PC-9 (cell line): ENCODE measurements at regions not wholly inside any gene's neighbourhood (a gene's known extent, or its start where the extent isn't known, plus 50 kb on each side); places are given as distances from the start of the nearest gene placed in this dataset.

Experiments used
- BruUV-seq: library from RNA; stranded (reverse); fragments of 400-500 nt; replicated peaks from 2 replicates; lab custom pipeline; 2021; lab: Mats Ljungman, UMichigan
- CTCF ChIA-PET: fragments of 300-600 bp; sonication (Branson Sonifier 250); formaldehyde crosslinking; loops from one replicate; lab custom pipeline; 2022; ENCODE audit warnings: antibody characterized with exemption; lab: Charles Lee
- POLR2A ChIA-PET: fragments of 300-600 bp; sonication (Branson Sonifier 250); formaldehyde crosslinking; loops from one replicate; lab custom pipeline; 2022; ENCODE audit warnings: antibody characterized with exemption; ENCODE audit not compliant: unreplicated experiment; lab: Charles Lee
- DNase-seq, 2 experiments: peaks; one replicate each; pipeline versions ENCODE4 v3.0.0 to v3.0.0-alpha.2; 2015 to 2022; ENCODE audit warnings: mixed read lengths in 1 of 2
- H2AFZ ChIP-seq: fragments of 200-600 bp; sonication (generic); 2 replicates; pipeline ENCODE4 v1.8.1; 2017; ENCODE audit warnings: antibody characterized with exemption
- H3F3A ChIP-seq: fragments of 200-600 bp; sonication (generic); 2 replicates; pipeline ENCODE4 v1.8.1; 2017; ENCODE audit warnings: antibody characterized with exemption, mild to moderate bottlenecking, low read depth; ENCODE audit not compliant: insufficient read depth
- H3K27ac ChIP-seq: fragments of 200-600 bp; sonication (generic); 2 replicates; pipeline ENCODE4 v1.6.1; 2016; ENCODE audit warnings: mixed run types
- H3K27me3 ChIP-seq: fragments of 200-600 bp; sonication (generic); 2 replicates; pipeline ENCODE4 v1.6.1; 2016; ENCODE audit warnings: low read depth, mixed run types; ENCODE audit not compliant: insufficient read depth
- H3K36me3 ChIP-seq: fragments of 200-600 bp; sonication (generic); 2 replicates; pipeline ENCODE4 v1.6.1; 2016; ENCODE audit warnings: low read depth, mixed run types
- H3K4me1 ChIP-seq: fragments of 200-600 bp; sonication (generic); replicated peaks from 2 replicates; pipeline ENCODE4 v1.6.1; 2016; ENCODE audit warnings: mixed run types; ENCODE audit not compliant: insufficient read depth
- H3K4me2 ChIP-seq: fragments of 200-600 bp; sonication (generic); 2 replicates; pipeline ENCODE4 v1.6.1; 2017; ENCODE audit warnings: mixed run types
- H3K4me3 ChIP-seq: fragments of 200-600 bp; sonication (generic); 2 replicates; pipeline ENCODE4 v1.6.1; 2016; ENCODE audit warnings: mixed run types
- H3K79me2 ChIP-seq: fragments of 200-600 bp; sonication (generic); 2 replicates; pipeline ENCODE4 v1.6.1; 2017; ENCODE audit warnings: low read depth, mixed run types
- H3K9me2 ChIP-seq: fragments of 200-600 bp; sonication (generic); 2 replicates; pipeline ENCODE4 v1.8.1; 2017; ENCODE audit warnings: mild to moderate bottlenecking; ENCODE audit not compliant: insufficient read depth
- H3K9me3 ChIP-seq: fragments of 200-600 bp; sonication (generic); 2 replicates; pipeline ENCODE4 v1.8.1; 2016; ENCODE audit warnings: low read depth; ENCODE audit not compliant: insufficient read depth
- H4K20me1 ChIP-seq: fragments of 200-600 bp; sonication (generic); 2 replicates; pipeline ENCODE4 v1.8.1; 2017; ENCODE audit not compliant: insufficient read depth
- CTCF ChIP-seq: fragments of 200-600 bp; sonication (generic); conservative IDR thresholded peaks from 2 replicates; pipeline ENCODE4 v1.6.1; 2017; ENCODE audit warnings: mixed run types, antibody characterized with exemption, mild to moderate bottlenecking, moderate library complexity
- EZH2 ChIP-seq: fragments of 200-600 bp; sonication (generic); IDR thresholded peaks from 2 replicates; pipeline ENCODE4 v1.8.0; 2017; ENCODE audit warnings: antibody characterized with exemption, low read depth
- intact Hi-C: fragments of 100-400 bp; cut with micrococcal nuclease; formaldehyde crosslinking; loops from one replicate; pipeline ENCODE4 v1.10.0; 2022; ENCODE audit not compliant: unreplicated experiment

GRCh38 chr17:12277827-12278226 lies 257.1 kb downstream of the MAP2K4 start:
- no TSS peak for BruUV-seq
- CTCF ChIA-PET: no interaction called here

GRCh38 chr17:12282056-12282455 lies 261.4 kb downstream of the MAP2K4 start:
- ChIA-PET CTCF (no interaction called here), POLR2A (no interaction called here)
- Histone ChIP-seq H2AFZ (no peak overlapping the region), H3K9me3 (no peaks in the 10 kb centered on the region), H3K4me3 (no peak overlapping the region), H3K9me2 (no peaks in the 10 kb centered on the region), H3K4me2 (no peak overlapping the region), H3K79me2 (no peaks in the 10 kb centered on the region), H3K4me1 (no peaks in the 10 kb centered on the region), H4K20me1 (no peaks in the 10 kb centered on the region), H3F3A (no peaks in the 10 kb centered on the region), H3K27ac (no peak overlapping the region), H3K27me3 (peaks cover 10% of the 10 kb centered on the region), H3K36me3 (no peaks in the 10 kb centered on the region)
- DNase-seq: no peak
- TF ChIP-seq EZH2: no peak
- TF ChIP-seq CTCF: no peak
- intact Hi-C loops: no loop called here
- no TSS peak for BruUV-seq

More at GRCh38 chr17:12277827-12278226, 257.1 kb downstream of the MAP2K4 start:
- Histone ChIP-seq H3F3A (no peaks in the 10 kb centered on the region), H3K4me1 (no peaks in the 10 kb centered on the region), H3K9me3 (no peaks in the 10 kb centered on the region), H3K27me3 (peaks cover 8% of the 10 kb centered on the region), H4K20me1 (no peaks in the 10 kb centered on the region), H2AFZ (no peak overlapping the region), H3K9me2 (no peaks in the 10 kb centered on the region), H3K4me3 (no peak overlapping the region), H3K27ac (no peak overlapping the region), H3K79me2 (no peaks in the 10 kb centered on the region), H3K4me2 (no peak overlapping the region), H3K36me3 (no peaks in the 10 kb centered on the region)
- TF ChIP-seq EZH2 (no peak), CTCF (no peak)
- POLR2A ChIA-PET: no interaction called here
- no peak for DNase-seq
- intact Hi-C loops: no loop called here

- intact Hi-C loops: no loop called here
- no peak for TF ChIP-seq CTCF
- TF ChIP-seq EZH2: no peak
- H3K4me1 ChIP-seq: no peaks in the 10 kb centered on the region
- no peak overlapping the region for H3K4me3 ChIP-seq
- H3K9me3 ChIP-seq: no peaks in the 10 kb centered on the region
- CTCF ChIA-PET: no interaction called here
- no peaks in the 10 kb centered on the region for H3F3A ChIP-seq
- no peak overlapping the region for H2AFZ ChIP-seq
- no TSS peak for BruUV-seq
- H3K27ac ChIP-seq: no peak overlapping the region
- no peaks in the 10 kb centered on the region for H4K20me1 ChIP-seq
- no peaks in the 10 kb centered on the region for H3K79me2 ChIP-seq
- no peak overlapping the region for H3K4me2 ChIP-seq
- no peak for DNase-seq
- POLR2A ChIA-PET: no interaction called here
- H3K9me2 ChIP-seq: no peaks in the 10 kb centered on the region
- H3K27me3 ChIP-seq: peaks cover 6% of the 10 kb centered on the region; the same call in 1 of the 2 replicates
- H3K36me3 ChIP-seq: no peaks in the 10 kb centered on the region
Observed at GRCh38 chr17:12287953-12288352, 267.3 kb downstream of the MAP2K4 start.
